ENCODE measurements at regions not wholly inside any gene's neighbourhood (a gene's known extent, or its start where the extent isn't known, plus 50 kb on each side); places are given as distances from the start of the nearest gene placed in this dataset.
"Not testable (repeated sequence)": the region's sequence is repeated elsewhere in the genome, so short reads cannot be mapped to it uniquely, and the experiment has no call there.

- H3K4me1 ChIP-seq; H3K4me3 ChIP-seq; H3K36me3 ChIP-seq; H3K27ac ChIP-seq; DNase-seq (ENCODE audit: low spot score in 2 of 2); H3K9me3 ChIP-seq; H3K27me3 ChIP-seq: not testable (repeated sequence)
- WGBS, result no CpG with 5 or more reads among the region's 20 CpGs
These were observed 55.2 kb downstream of the GOLGA8B start for GRCh38 chr15:34528055-34528754.

DNA sequence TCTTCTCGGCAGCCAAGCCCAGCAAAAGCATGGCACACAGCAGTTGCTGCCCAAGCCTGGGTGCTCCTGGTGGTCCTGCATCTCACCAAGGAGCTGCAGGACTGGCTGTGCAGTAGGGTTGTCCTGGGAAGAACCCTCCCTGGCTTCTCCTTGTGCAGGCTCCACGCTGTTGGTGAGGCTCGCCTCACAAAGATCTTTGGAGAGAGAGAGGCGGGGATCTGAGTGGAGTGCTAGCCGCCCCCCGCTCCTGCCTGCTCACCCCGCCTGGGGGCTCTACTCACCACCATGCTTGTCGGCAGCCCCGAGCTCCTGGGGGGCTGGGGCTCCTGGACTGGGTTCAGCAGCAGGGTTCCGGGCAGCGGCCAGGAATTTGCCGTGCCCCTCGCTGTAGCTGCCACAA is 55.8 kb downstream of the GOLGA8B start:
- not testable (repeated sequence) for H3K36me3 ChIP-seq; H3K4me3 ChIP-seq; H3K4me1 ChIP-seq; DNase-seq (ENCODE audit: low spot score in 2 of 2); H3K27ac ChIP-seq; H3K27me3 ChIP-seq; H3K9me3 ChIP-seq
- WGBS, result no CpG with 5 or more reads among the region's 13 CpGs

DNA sequence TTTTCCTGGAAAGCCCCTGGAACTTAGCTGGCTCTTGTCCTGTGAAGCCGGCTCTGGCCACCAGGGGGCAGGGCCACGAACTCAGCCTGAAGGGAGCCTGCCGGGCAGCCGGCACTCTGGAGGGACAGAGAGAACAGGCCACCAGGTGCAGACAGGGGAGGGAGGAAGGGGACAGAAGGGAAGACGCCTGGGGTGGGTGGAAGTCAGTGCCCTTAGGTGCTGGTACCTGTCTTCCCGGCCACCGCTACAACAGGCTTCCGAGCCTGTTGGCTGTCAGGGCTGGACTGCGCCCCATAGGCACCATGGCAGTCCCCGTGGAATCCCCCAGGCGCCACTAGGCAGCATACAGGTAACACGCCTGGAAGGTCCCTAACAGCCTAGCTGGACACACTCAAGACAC is 59.6 kb downstream of the GOLGA8B start:
- not testable (repeated sequence) for H3K27ac ChIP-seq; H3K4me1 ChIP-seq; H3K4me3 ChIP-seq; H3K9me3 ChIP-seq; DNase-seq (ENCODE audit: low spot score in 2 of 2); H3K27me3 ChIP-seq; H3K36me3 ChIP-seq
- no CpG with 5 or more reads among the region's 12 CpGs for WGBS

GRCh38 chr15:34522601-34523000 is 60.9 kb downstream of the GOLGA8B start:
- 69% methylated on average over 6 of the region's 12 CpGs for WGBS
- not testable (repeated sequence) for H3K27me3 ChIP-seq

DNA sequence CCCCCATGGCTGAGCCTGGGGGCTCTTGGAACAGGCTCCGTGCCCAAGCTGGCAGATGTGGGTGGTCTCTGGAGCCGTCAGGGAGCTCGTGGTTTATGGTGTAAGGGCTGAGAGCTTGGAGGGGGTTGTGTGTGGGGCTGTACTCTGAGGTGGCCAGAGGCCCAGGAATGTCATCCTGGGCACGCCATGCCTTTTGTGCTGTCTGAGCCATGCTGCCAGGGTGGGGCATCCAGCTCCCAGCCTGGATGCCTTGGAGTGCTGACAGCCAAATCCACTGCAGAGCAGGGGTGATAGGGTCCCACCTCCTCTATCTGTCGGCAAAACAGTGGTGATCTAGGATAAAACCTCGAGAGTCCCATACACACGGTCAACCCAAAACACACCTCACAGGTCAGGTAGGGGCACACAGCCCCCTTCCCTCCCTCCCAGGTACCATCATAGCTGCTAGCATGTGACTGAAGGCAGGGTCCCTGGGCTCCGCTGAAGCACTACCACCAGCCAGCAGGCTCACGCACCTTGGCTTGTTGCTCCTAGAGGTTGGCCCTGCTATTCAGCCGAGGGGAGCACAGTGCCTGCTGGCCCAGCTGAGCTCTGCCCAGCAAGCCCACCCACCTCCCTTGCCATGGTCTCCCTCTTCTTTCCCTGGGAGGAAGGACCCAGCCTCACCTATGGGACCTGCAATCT is 61.5 kb downstream of the GOLGA8B start:
- 83% methylated on average over 1 of the region's 10 CpGs for WGBS

More at GRCh38 chr15:34522601-34523000, 60.9 kb downstream of the GOLGA8B start:
- not testable (repeated sequence) for H3K4me3 ChIP-seq; H3K36me3 ChIP-seq; H3K4me1 ChIP-seq; H3K27ac ChIP-seq; H3K9me3 ChIP-seq; DNase-seq (ENCODE audit: low spot score in 2 of 2)

DNA sequence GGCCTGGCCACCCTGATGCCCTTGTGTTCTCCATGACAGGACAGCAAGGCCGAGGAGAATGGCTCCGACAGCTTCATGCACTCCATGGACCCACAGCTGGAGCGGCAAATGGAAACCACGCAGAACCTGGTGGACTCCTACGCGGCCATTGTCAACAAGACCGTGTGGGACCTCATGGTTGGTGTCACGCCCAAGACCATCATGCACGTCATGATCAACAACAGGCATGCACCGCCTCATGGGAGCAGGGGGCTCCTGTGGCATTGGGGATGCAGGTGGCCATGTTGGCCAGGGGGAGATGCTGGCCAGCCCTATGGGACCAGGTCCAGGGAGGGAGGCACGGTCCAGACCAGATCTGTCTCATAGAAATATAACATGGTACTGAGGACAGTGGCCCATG is 62.9 kb downstream of the GOLGA8B start:
- Histone ChIP-seq H3K36me3 (no peaks in the 10 kb centered on the region), H3K4me3 (no peak overlapping the region), H3K4me1 (peaks cover 1% of the 10 kb centered on the region), H3K9me3 (no peaks in the 10 kb centered on the region), H3K27ac (no peak overlapping the region), H3K27me3 (peaks cover 4% of the 10 kb centered on the region)
- no peak for DNase-seq (ENCODE audit: low spot score in 2 of 2)
- 68% methylated on average over 8 of the region's 11 CpGs for WGBS
- TF ChIP-seq POLR2A (IDR thresholded peaks at IDR 0.05) (no peak), EP300 (IDR thresholded peaks at IDR 0.05) (no peak), POLR2AphosphoS5 (IDR thresholded peaks at IDR 0.05) (no peak)
- TF ChIP-seq, protein P1, sequence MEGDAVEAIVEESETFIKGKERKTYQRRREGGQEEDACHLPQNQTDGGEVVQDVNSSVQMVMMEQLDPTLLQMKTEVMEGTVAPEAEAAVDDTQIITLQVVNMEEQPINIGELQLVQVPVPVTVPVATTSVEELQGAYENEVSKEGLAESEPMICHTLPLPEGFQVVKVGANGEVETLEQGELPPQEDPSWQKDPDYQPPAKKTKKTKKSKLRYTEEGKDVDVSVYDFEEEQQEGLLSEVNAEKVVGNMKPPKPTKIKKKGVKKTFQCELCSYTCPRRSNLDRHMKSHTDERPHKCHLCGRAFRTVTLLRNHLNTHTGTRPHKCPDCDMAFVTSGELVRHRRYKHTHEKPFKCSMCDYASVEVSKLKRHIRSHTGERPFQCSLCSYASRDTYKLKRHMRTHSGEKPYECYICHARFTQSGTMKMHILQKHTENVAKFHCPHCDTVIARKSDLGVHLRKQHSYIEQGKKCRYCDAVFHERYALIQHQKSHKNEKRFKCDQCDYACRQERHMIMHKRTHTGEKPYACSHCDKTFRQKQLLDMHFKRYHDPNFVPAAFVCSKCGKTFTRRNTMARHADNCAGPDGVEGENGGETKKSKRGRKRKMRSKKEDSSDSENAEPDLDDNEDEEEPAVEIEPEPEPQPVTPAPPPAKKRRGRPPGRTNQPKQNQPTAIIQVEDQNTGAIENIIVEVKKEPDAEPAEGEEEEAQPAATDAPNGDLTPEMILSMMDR (IDR thresholded peaks at IDR 0.05), result no peak

More for the DNA sequence above, 61.5 kb downstream of the GOLGA8B start:
- not testable (repeated sequence) for H3K27me3 ChIP-seq, H3K4me1 ChIP-seq, H3K9me3 ChIP-seq, H3K36me3 ChIP-seq, H3K4me3 ChIP-seq, H3K27ac ChIP-seq
- peak in 1 of 2 donors; percentile 50 for DNase-seq (ENCODE audit: low spot score in 2 of 2)

DNA sequence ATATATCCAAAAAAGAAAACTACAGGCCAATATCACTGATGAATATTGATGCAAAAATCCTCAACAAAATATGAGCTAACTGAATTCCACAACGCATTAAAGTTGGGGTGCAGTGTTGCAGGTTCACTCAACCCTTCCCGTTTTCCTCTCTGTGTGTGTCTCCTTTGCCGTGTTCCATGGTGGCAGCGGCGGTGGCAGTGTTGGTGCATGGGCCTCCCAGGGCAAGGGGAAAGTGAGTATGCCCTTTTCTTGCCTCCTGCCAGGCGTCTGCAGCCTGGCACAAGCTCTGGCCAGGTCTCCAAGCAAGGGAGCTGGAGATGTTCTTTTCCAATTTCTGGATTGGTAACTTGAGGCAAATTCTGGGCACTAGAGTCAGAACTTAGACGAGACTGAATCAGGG is 63.4 kb downstream of the GOLGA8B start:
- not testable (repeated sequence) for H3K4me3 ChIP-seq; H3K4me1 ChIP-seq; H3K27ac ChIP-seq; DNase-seq (ENCODE audit: low spot score in 2 of 2); H3K36me3 ChIP-seq; H3K9me3 ChIP-seq; H3K27me3 ChIP-seq
- WGBS, result 87% methylated on average over 7 of the region's 7 CpGs

DNA sequence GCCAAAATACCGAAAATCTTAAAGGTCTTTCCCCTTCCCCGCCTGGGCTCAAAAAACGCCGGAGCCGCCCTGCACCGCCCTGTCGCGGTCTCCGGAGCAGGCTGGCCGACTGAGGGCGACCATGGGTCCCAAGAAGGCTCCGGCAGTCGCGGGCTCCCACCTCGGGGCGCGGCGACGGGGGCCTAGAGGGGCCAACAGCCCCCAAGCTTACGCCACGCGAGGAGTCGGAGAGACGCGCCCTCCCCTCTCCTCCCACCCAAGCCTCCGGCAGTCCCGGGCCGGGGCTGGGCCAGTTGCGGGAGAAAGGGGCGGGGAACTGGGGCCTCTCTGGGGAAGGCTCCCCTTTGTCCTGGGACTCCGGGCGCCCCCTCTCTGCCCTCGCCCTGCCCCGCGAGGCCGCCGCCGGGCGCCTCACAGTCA is 69.2 kb downstream of the GOLGA8B start:
- H3K27ac ChIP-seq, result peak overlapping the region; percentile 64
- peaks cover 25% of the 10 kb centered on the region for H3K4me1 ChIP-seq
- H3K4me3 ChIP-seq, result peak overlapping the region; percentile 75
- H3K9me3 ChIP-seq, result no peaks in the 10 kb centered on the region
- no peaks in the 10 kb centered on the region for H3K36me3 ChIP-seq
- no peak for DNase-seq (ENCODE audit: low spot score in 2 of 2)
- TF ChIP-seq POLR2A (IDR thresholded peaks at IDR 0.05) (no peak), POLR2AphosphoS5 (IDR thresholded peaks at IDR 0.05) (no peak), EP300 (IDR thresholded peaks at IDR 0.05) (no peak)
- TF ChIP-seq, protein P1 (IDR thresholded peaks at IDR 0.05), result no peak
- under 1% methylated on average over 16 of the region's 39 CpGs for WGBS
- H3K27me3 ChIP-seq, result peaks cover 18% of the 10 kb centered on the region

Data from suprapubic skin (tissue), 4 donors.